ENCODE measurements at regions not wholly inside any gene's neighbourhood (a gene's known extent, or its start where the extent isn't known, plus 50 kb on each side); places are given as distances from the start of the nearest gene placed in this dataset.

DNA sequence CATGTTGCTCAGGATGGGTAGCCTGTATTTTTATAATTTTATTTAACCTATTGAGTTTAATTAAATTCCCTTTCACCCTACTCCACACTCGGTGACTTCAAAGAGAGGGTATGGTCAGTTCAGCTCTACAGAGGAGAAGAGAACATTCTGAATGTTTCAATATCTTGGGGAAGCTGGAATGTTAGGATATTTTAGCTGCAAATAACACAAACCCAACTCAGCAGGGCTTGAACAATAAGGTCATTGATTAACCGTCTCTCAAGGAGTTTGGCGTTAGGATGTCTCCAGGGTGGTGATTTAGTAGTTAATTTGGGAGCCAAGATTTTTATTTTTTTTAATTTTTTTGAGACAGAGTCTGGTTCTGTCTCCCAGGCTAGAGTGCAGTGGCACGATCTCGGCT is 143.6 kb upstream of the SALL4 start:
- TF ChIP-seq, protein P1, sequence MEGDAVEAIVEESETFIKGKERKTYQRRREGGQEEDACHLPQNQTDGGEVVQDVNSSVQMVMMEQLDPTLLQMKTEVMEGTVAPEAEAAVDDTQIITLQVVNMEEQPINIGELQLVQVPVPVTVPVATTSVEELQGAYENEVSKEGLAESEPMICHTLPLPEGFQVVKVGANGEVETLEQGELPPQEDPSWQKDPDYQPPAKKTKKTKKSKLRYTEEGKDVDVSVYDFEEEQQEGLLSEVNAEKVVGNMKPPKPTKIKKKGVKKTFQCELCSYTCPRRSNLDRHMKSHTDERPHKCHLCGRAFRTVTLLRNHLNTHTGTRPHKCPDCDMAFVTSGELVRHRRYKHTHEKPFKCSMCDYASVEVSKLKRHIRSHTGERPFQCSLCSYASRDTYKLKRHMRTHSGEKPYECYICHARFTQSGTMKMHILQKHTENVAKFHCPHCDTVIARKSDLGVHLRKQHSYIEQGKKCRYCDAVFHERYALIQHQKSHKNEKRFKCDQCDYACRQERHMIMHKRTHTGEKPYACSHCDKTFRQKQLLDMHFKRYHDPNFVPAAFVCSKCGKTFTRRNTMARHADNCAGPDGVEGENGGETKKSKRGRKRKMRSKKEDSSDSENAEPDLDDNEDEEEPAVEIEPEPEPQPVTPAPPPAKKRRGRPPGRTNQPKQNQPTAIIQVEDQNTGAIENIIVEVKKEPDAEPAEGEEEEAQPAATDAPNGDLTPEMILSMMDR (IDR thresholded peaks at IDR 0.05): no peak
- TF ChIP-seq POLR2A (IDR thresholded peaks at IDR 0.05) (no peak), POLR2AphosphoS5 (IDR thresholded peaks at IDR 0.05; ENCODE audit: insufficient read depth in 1 of 2, low read depth in 1 of 2) (no peak)
